DOHH2 (cell line): ENCODE measurements at regions not wholly inside any gene's neighbourhood (a gene's known extent, or its start where the extent isn't known, plus 50 kb on each side); places are given as distances from the start of the nearest gene placed in this dataset.
A peak's percentile ranks its signal among the peaks of the same experiment; 100 is the strongest.

Experiments used
- H3F3A ChIP-seq: fragments of 200-600 bp; sonication (generic), shearing (Covaris generic); 2 replicates; pipeline ENCODE4 v1.6.0; 2016; ENCODE audit warnings: antibody characterized with exemption, mild to moderate bottlenecking; ENCODE audit not compliant: control insufficient read depth, insufficient read depth
- H3K27ac ChIP-seq: fragments of 200-600 bp; sonication (generic); 2 replicates; pipeline ENCODE4 v1.5.1; 2014; ENCODE audit warnings: low read depth, mild to moderate bottlenecking, low read length, moderate library complexity
- H3K27me3 ChIP-seq: fragments of 200-600 bp; sonication (generic); 2 replicates; pipeline ENCODE4 v1.6.1; 2014; ENCODE audit warnings: mild to moderate bottlenecking, low read length, mixed read lengths; ENCODE audit not compliant: control insufficient read depth
- H3K36me3 ChIP-seq: fragments of 200-600 bp; sonication (generic); 2 replicates; pipeline ENCODE4 v1.6.1; 2014; ENCODE audit warnings: mild to moderate bottlenecking, low read length, moderate library complexity, mixed read lengths; ENCODE audit not compliant: control insufficient read depth
- H3K4me1 ChIP-seq: fragments of 200-600 bp; sonication (generic); 2 replicates; pipeline ENCODE4 v1.6.1; 2014; ENCODE audit warnings: mild to moderate bottlenecking, low read length, mixed read lengths; ENCODE audit not compliant: control insufficient read depth
- H3K4me2 ChIP-seq: fragments of 200-600 bp; sonication (generic); 2 replicates; pipeline ENCODE4 v1.6.0; 2014; ENCODE audit warnings: mild to moderate bottlenecking, low read length, moderate library complexity
- H3K4me3 ChIP-seq: fragments of 200-600 bp; sonication (generic); 2 replicates; pipeline ENCODE4 v1.5.1; 2014; ENCODE audit warnings: mild to moderate bottlenecking, low read length, mixed read lengths
- H3K79me2 ChIP-seq: fragments of 200-600 bp; sonication (generic); 2 replicates; pipeline ENCODE4 v1.6.1; 2014; ENCODE audit warnings: mild to moderate bottlenecking, low read length, mixed read lengths; ENCODE audit not compliant: control insufficient read depth
- H3K9me2 ChIP-seq: fragments of 200-600 bp; sonication (generic); replicated peaks from 2 replicates; pipeline ENCODE4 v1.6.1; 2014; ENCODE audit warnings: mild to moderate bottlenecking, low read length, mixed read lengths; ENCODE audit not compliant: control insufficient read depth
- H3K9me3 ChIP-seq: fragments of 200-600 bp; sonication (generic); 2 replicates; pipeline ENCODE4 v1.6.1; 2014; ENCODE audit warnings: antibody characterized with exemption, low read length, mixed read lengths; ENCODE audit not compliant: control insufficient read depth, insufficient read depth
- H4K20me1 ChIP-seq: fragments of 200-600 bp; sonication (generic); 2 replicates; pipeline ENCODE4 v1.6.0; 2014; ENCODE audit warnings: low read depth, mild to moderate bottlenecking, antibody characterized with exemption, low read length, moderate library complexity; ENCODE audit not compliant: control insufficient read depth, insufficient read depth
- CTCF ChIP-seq: fragments of 200-600 bp; sonication (generic); IDR thresholded peaks from one replicate; pipeline ENCODE4 v1.5.1; 2014; ENCODE audit warnings: antibody characterized with exemption, mild to moderate bottlenecking, low read depth, low read length; ENCODE audit not compliant: poor library complexity, severe bottlenecking
- EZH2phosphoT487 ChIP-seq: fragments of 200-600 bp; sonication (generic); IDR thresholded peaks from 2 replicates; pipeline ENCODE4 v1.6.1; 2017; ENCODE audit warnings: borderline replicate concordance, mild to moderate bottlenecking, antibody characterized with exemption, low read length, moderate library complexity, mixed read lengths

GRCh38 chr2:64838817-64839216, 150.4 kb upstream of the SLC1A4 start:
- Histone ChIP-seq H3K27ac (0 out of 2 replicates have a peak overlapping the region, but pooled peaks have one; percentile 80), H3K27me3 (no peaks in the 10 kb centered on the region), H3K4me1 (peaks cover 46% of the 10 kb centered on the region), H3K9me3 (no peaks in the 10 kb centered on the region), H3K79me2 (no peaks in the 10 kb centered on the region), H3K4me2 (no peak overlapping the region; the same call in 1 of the 2 replicates), H4K20me1 (no peaks in the 10 kb centered on the region), H3K4me3 (no peak overlapping the region), H3K9me2 (no peaks in the 10 kb centered on the region), H3F3A (peaks cover 18% of the 10 kb centered on the region), H3K36me3 (no peaks in the 10 kb centered on the region)
- TF ChIP-seq CTCF (no peak), EZH2phosphoT487 (no peak)

- peaks cover 22% of the 10 kb centered on the region for H3F3A ChIP-seq
These were observed 149.4 kb upstream of the SLC1A4 start for GRCh38 chr2:64839844-64840243.

GRCh38 chr2:64840426-64840881, 148.7 kb upstream of the SLC1A4 start:
- Histone ChIP-seq H3K9me2 (no peaks in the 10 kb centered on the region), H3K27me3 (no peaks in the 10 kb centered on the region), H3K9me3 (no peaks in the 10 kb centered on the region), H4K20me1 (no peaks in the 10 kb centered on the region), H3K36me3 (no peaks in the 10 kb centered on the region), H3K4me3 (peak overlapping the region; percentile 49), H3F3A (peaks cover 22% of the 10 kb centered on the region), H3K79me2 (no peaks in the 10 kb centered on the region), H3K4me1 (peaks cover 46% of the 10 kb centered on the region), H3K4me2 (peak overlapping the region; percentile 62), H3K27ac (peak overlapping the region; percentile 80)
- TF ChIP-seq EZH2phosphoT487: no peak
- TF ChIP-seq CTCF: peak; percentile 23

More at GRCh38 chr2:64839844-64840243, 149.4 kb upstream of the SLC1A4 start:
- H3K36me3 ChIP-seq: no peaks in the 10 kb centered on the region
- H3K27me3 ChIP-seq: no peaks in the 10 kb centered on the region
- H3K9me2 ChIP-seq: no peaks in the 10 kb centered on the region
- no peak for TF ChIP-seq EZH2phosphoT487
- TF ChIP-seq CTCF: no peak
- H3K4me2 ChIP-seq: peak overlapping the region; percentile 62
- H3K4me1 ChIP-seq: peaks cover 46% of the 10 kb centered on the region
- H3K79me2 ChIP-seq: no peaks in the 10 kb centered on the region
- peak overlapping the region; percentile 80 for H3K27ac ChIP-seq
- H4K20me1 ChIP-seq: no peaks in the 10 kb centered on the region
- no peaks in the 10 kb centered on the region for H3K9me3 ChIP-seq
- H3K4me3 ChIP-seq: peak overlapping the region; percentile 49
